ENCODE measurements at regions not wholly inside any gene's neighbourhood (a gene's known extent, or its start where the extent isn't known, plus 50 kb on each side); places are given as distances from the start of the nearest gene placed in this dataset.
A peak's percentile ranks its signal among the peaks of the same experiment; 100 is the strongest.

DNA sequence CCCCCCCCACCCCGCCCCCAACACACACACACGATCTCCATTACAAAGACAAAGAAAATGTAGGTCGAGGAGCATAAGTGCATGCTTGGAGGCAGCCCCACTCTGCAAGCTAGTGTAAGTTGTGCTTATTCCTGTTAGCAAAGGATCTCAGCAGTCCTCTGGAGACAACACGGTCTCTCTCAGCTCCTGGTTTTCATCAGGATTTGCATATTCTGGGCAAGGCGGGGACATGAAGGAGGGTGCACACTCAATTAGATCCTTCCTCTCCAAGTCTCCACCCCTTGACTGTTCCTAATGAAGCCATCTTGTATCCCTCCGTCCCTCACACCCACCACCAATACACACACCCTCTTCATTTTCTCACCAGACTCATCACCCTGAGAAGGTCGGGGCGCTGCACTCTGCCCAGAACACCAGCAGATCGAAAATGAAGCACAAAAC lies 63.8 kb downstream of the MRPL46 start:
- H3K9me3 Mint-ChIP-seq, result no peaks in the 10 kb centered on the region
- no peak overlapping the region for H3K4me3 Mint-ChIP-seq
- no peak for DNase-seq
- no peak for ATAC-seq
- no peaks in the 10 kb centered on the region for H3K4me1 Mint-ChIP-seq
- intact Hi-C loops (cut with micrococcal nuclease), result no loop called here
- H3K27ac ChIP-seq (ENCODE audit: low read length), result no peak overlapping the region
- TF ChIP-seq, protein P1, sequence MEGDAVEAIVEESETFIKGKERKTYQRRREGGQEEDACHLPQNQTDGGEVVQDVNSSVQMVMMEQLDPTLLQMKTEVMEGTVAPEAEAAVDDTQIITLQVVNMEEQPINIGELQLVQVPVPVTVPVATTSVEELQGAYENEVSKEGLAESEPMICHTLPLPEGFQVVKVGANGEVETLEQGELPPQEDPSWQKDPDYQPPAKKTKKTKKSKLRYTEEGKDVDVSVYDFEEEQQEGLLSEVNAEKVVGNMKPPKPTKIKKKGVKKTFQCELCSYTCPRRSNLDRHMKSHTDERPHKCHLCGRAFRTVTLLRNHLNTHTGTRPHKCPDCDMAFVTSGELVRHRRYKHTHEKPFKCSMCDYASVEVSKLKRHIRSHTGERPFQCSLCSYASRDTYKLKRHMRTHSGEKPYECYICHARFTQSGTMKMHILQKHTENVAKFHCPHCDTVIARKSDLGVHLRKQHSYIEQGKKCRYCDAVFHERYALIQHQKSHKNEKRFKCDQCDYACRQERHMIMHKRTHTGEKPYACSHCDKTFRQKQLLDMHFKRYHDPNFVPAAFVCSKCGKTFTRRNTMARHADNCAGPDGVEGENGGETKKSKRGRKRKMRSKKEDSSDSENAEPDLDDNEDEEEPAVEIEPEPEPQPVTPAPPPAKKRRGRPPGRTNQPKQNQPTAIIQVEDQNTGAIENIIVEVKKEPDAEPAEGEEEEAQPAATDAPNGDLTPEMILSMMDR (IDR thresholded peaks at IDR 0.05), result no peak
- no peak overlapping the region for H3K27ac Mint-ChIP-seq
- WGBS (ENCODE audit: insufficient coverage), result 81% methylated on average over 8 of the region's 9 CpGs
- H3K27me3 ChIP-seq (ENCODE audit: control insufficient read depth, insufficient read depth, low read length), result no peaks in the 10 kb centered on the region
- H3K27me3 Mint-ChIP-seq (ENCODE audit: low read depth in 2 of 2), result peaks cover 4 to 20% of the 10 kb centered on the region in 2 donors
- H3K4me3 ChIP-seq (ENCODE audit: low read length), result no peak overlapping the region
- no peaks in the 10 kb centered on the region for H3K9me3 ChIP-seq (ENCODE audit: control insufficient read depth, insufficient read depth, low read length)
- no peaks in the 10 kb centered on the region for H3K36me3 Mint-ChIP-seq
- no peaks in the 10 kb centered on the region for H3K36me3 ChIP-seq (ENCODE audit: control insufficient read depth, insufficient read depth, low read length)
- no peaks in the 10 kb centered on the region for H3K4me1 ChIP-seq (ENCODE audit: control insufficient read depth, insufficient read depth, low read length)

DNA sequence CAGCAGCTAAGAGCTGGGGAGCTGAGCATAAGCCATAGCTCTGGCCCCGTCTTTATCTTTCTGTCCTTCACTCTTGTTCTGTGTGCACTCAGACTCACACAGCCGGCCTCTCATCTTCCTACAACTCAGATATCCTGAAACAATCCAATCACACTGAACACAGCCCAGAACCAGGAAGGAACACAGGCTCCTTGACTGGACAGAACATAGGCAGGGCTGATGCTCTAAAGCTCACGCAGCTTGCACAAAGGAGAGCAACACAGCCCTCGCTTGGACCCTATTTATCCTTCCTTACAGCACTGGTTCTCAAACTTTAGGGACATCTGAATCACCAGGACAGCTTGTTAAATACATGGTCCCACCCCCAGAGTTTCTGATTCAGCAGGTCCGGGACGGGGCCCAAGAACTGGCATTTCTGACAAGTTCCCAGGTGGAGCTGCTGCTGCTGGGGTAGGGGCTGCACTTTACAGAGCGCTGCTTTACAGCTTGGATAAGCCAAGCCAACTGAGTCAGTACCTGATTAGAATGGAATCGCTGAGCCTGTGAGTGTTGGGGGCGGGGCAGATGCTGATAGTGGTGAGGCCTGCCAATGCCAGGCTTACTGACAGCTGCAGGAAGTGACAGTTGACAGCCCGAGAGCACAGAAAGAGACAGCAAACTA lies 65.1 kb downstream of the MRPL46 start:
- H3K27me3 ChIP-seq (ENCODE audit: control insufficient read depth, insufficient read depth, low read length), result no peaks in the 10 kb centered on the region
- peak overlapping the region; percentile 18 for H3K27ac ChIP-seq (ENCODE audit: low read length)
- intact Hi-C loops (cut with micrococcal nuclease), result no loop called here
- H3K4me1 ChIP-seq (ENCODE audit: control insufficient read depth, insufficient read depth, low read length), result no peaks in the 10 kb centered on the region
- Mint-ChIP-seq H3K4me3 (no peak overlapping the region), H3K27ac (no peak overlapping the region), H3K27me3 (ENCODE audit: low read depth in 2 of 2) (peaks cover 4 to 14% of the 10 kb centered on the region in 2 donors), H3K9me3 (no peaks in the 10 kb centered on the region), H3K4me1 (no peaks in the 10 kb centered on the region), H3K36me3 (no peaks in the 10 kb centered on the region)
- no peaks in the 10 kb centered on the region for H3K36me3 ChIP-seq (ENCODE audit: control insufficient read depth, insufficient read depth, low read length)
- H3K4me3 ChIP-seq (ENCODE audit: low read length), result no peak overlapping the region
- 47% methylated on average over 10 of the region's 10 CpGs for WGBS (ENCODE audit: insufficient coverage)
- no peaks in the 10 kb centered on the region for H3K9me3 ChIP-seq (ENCODE audit: control insufficient read depth, insufficient read depth, low read length)
- ATAC-seq (no peak), DNase-seq (peak in 1 of 2 donors; percentile 34)
- TF ChIP-seq, protein P1 (IDR thresholded peaks at IDR 0.05), result no peak

DNA sequence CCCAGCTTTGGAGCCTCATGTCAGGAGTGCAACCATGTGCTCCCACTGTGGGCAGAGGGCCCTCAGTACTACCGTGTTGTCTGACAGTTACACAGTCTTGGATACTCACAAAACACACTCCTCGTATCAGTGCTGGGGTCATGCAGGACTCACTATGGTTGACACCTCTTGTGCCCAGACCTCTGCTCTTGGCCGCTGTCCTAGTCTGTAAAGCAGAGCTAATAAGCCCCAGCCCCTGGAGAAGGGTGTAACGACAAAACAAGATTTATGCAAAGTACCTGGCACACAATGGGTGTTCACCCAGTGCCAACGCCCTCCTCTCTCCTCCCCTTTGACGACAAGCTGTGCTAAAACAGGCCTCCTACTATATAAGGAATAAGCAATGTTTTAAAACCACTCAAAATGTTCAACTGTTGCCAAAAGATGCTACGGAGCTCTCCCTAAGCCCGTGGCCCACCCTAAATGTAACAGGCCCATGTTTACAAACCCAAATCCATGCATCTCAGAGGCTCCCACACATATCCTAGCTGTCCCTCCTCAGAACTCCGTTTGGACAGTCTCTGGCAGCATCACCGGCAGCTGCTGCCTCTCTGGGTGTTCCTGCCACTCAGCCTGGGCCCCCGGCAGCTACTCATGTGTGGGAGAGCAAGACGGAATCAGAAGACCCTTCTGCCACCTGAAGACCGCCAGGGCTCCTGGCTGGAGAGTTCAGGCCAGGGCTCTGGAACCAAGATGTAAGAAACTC lies 65.8 kb downstream of the MRPL46 start:
- no peak overlapping the region for H3K4me3 Mint-ChIP-seq
- TF ChIP-seq, protein P1 (IDR thresholded peaks at IDR 0.05), result no peak
- H3K27me3 Mint-ChIP-seq (ENCODE audit: low read depth in 2 of 2), result peaks cover 4 to 13% of the 10 kb centered on the region in 2 donors
- H3K27me3 ChIP-seq (ENCODE audit: control insufficient read depth, insufficient read depth, low read length), result no peaks in the 10 kb centered on the region
- no peaks in the 10 kb centered on the region for H3K4me1 Mint-ChIP-seq
- H3K36me3 Mint-ChIP-seq, result no peaks in the 10 kb centered on the region
- H3K4me3 ChIP-seq (ENCODE audit: low read length), result no peak overlapping the region
- no peaks in the 10 kb centered on the region for H3K36me3 ChIP-seq (ENCODE audit: control insufficient read depth, insufficient read depth, low read length)
- no peak for ATAC-seq
- no peak for DNase-seq
- intact Hi-C loops (cut with micrococcal nuclease), result no loop called here
- 53% methylated on average over 13 of the region's 13 CpGs for WGBS (ENCODE audit: insufficient coverage)
- no peaks in the 10 kb centered on the region for H3K4me1 ChIP-seq (ENCODE audit: control insufficient read depth, insufficient read depth, low read length)
- H3K27ac Mint-ChIP-seq, result no peak overlapping the region
- no peaks in the 10 kb centered on the region for H3K9me3 ChIP-seq (ENCODE audit: control insufficient read depth, insufficient read depth, low read length)
- H3K9me3 Mint-ChIP-seq, result no peaks in the 10 kb centered on the region
- H3K27ac ChIP-seq (ENCODE audit: low read length), result peak overlapping the region; percentile 18
